Pancreas (tissue), 10 donors: ENCODE measurements at regions not wholly inside any gene's neighbourhood (a gene's known extent, or its start where the extent isn't known, plus 50 kb on each side); places are given as distances from the start of the nearest gene placed in this dataset.

Source experiments
- ATAC-seq, 4 donors: fragments of 200-7000 bp; cut with Tn5 transposase; one replicate each; pipeline versions ENCODE4 v1.8.0 to v1.9.1; 2020; ENCODE audit warnings: mild to moderate bottlenecking in 4 of 4, moderate library complexity in 4 of 4
- DNase-seq, 6 donors: peaks; one replicate each; pipeline ENCODE4 v3.0.0-alpha.2; 2020
- FAIRE-seq: peaks from 2 replicates; lab custom pipeline; 2012; peaks lifted over from hg19 to GRCh38; lab: Jason Lieb, UNC
- H3K27ac ChIP-seq, 4 donors: fragments of 200-600 bp; sonication (generic); 1 replicate in 3 of 4; 2 replicates in 1 of 4; pipeline versions ENCODE4 v1.5.0 to v1.8.0; 2020
- H3K27me3 ChIP-seq, 4 donors: fragments of 200-600 bp; one replicate each; pipeline ENCODE4 v1.8.0; 2021
- H3K36me3 ChIP-seq, 3 donors: fragments of 200-600 bp; sonication (generic) in 1 of 3; one replicate each; pipeline versions ENCODE4 v1.5.0 to v1.8.0; 2020 to 2021
- H3K4me1 ChIP-seq, 3 donors: fragments of 200-600 bp; one replicate each; pipeline ENCODE4 v1.8.0; 2021
- H3K4me3 ChIP-seq, 4 donors: fragments of 200-600 bp; sonication (generic) in 2 of 4; one replicate each; pipeline versions ENCODE4 v1.5.0 to v1.8.0; 2020 to 2021
- H3K9me3 ChIP-seq, 4 donors: fragments of 200-600 bp; one replicate each; pipeline ENCODE4 v1.8.0; 2021
- CTCF ChIP-seq, 4 donors: fragments of 200-600 bp; sonication (generic) in 3 of 4; IDR thresholded peaks; one replicate each; pipeline versions ENCODE4 v1.5.0 to v1.8.0; 2021; ENCODE audit warnings: antibody characterized with exemption in 4 of 4
- WGBS, 2 donors: extraction: QIAGEN DNeasy Blood & Tissue Kit; methylation state at CpG; one replicate each; pipeline ENCODE4 v1.1.7; 2013; 5-methylcytosine and 5-hydroxymethylcytosine counted together
- intact Hi-C, 3 donors: fragments of 100-400 bp; cut with DNase I; formaldehyde crosslinking; loops; one replicate each; pipeline versions ENCODE4 v1.11.1 to v1.14.2; 2022
- donor health status: healthy with polysubstance abuse.
- donor health status: DM: no; HTN: no; CAD: no; lungs with moderate emphysema.
- donor health status: DM: no; HTN: no; CAD: no.
- donor health status: control.
- donor health status: control.
- donor health status: Bipolar disorder and iron deficiency.
- donor health status: DM: yes; HTN: yes; CAD: no.
- donor health status: DM: no; HTN: no; CAD: no.
- donor health status: DM: no; HTN: no; CAD: no.
- donor health status: DM: yes; HTN: yes; CAD: no.

GRCh38 chr6:166861304-166861703 is 95.0 kb downstream of the RNASET2 start:
- FAIRE-seq (no peak), DNase-seq (no peak), ATAC-seq (no peak)
- WGBS, 2 donors: 65 to 74% methylated on average over 5 of the region's 5 CpGs
- peaks cover 0 to 10% (median 0%) of the 10 kb centered on the region in 4 donors for H3K27me3 ChIP-seq
- no peaks in the 10 kb centered on the region for H3K9me3 ChIP-seq
- H3K4me3 ChIP-seq: no peak overlapping the region
- intact Hi-C loops: no loop called here
- H3K36me3 ChIP-seq: no peaks in the 10 kb centered on the region
- no peak overlapping the region for H3K27ac ChIP-seq
- no peak for TF ChIP-seq CTCF (IDR thresholded peaks at IDR 0.05)
- H3K4me1 ChIP-seq: no peaks in the 10 kb centered on the region

DNA sequence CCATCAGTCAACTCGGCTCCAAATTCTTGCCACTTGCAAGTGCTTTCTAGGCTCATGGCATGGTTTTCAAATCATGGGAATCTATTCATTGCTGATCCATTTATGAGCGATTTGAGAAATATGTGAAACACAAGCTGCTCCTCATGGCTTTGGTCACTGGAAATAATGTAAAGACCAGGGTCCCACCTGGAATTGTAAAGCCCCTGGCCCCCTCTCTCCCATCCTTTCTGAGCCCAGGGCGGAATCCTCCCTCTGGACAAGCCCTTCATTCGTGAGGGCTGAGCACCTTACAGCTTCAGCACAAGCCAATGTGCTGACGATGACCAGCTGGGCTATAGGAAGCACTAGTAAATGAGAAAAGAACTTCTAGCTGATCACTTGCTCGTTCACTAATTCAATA is 96.0 kb downstream of the RNASET2 start:
- ATAC-seq (no peak), FAIRE-seq (no peak), DNase-seq (no peak)
- Histone ChIP-seq H3K27ac (no peak overlapping the region), H3K4me3 (no peak overlapping the region), H3K27me3 (peaks cover 0 to 10% (median 0%) of the 10 kb centered on the region in 4 donors), H3K36me3 (no peaks in the 10 kb centered on the region), H3K4me1 (no peaks in the 10 kb centered on the region), H3K9me3 (no peaks in the 10 kb centered on the region)
- intact Hi-C loops: no loop called here
- 53 to 90% methylated on average over 6 of the region's 6 CpGs for WGBS, 2 donors
- TF ChIP-seq CTCF (IDR thresholded peaks at IDR 0.05): no peak

DNA sequence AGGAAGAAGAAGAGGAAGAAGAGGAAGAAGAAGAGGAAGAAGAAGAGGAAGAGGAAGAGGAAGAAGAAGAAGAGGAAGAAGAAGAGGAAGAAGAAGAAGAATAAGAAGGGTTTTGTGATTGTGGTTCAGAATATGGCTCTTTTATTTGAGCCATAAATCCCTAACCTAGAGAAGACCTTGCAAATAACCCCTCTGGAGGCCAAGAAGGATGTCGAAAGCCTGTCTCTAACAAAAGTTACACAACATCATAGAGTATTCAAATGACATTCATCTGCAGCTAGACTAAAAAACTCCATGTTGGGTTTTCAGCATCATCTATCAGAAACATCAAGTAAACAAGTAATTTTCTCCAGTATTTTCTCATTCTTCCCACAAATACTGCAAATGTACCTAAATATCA is 100.9 kb downstream of the RNASET2 start:
- no peak for FAIRE-seq

GRCh38 chr6:166853371-166854325 is 102.7 kb downstream of the RNASET2 start:
- H3K36me3 ChIP-seq: no peaks in the 10 kb centered on the region
- TF ChIP-seq CTCF (IDR thresholded peaks at IDR 0.05): no peak
- no peaks in the 10 kb centered on the region for H3K9me3 ChIP-seq
- H3K4me3 ChIP-seq: no peak overlapping the region
- FAIRE-seq: no peak
- no peaks in the 10 kb centered on the region for H3K27me3 ChIP-seq
- ATAC-seq: no peak
- intact Hi-C loops: no loop called here
- H3K27ac ChIP-seq: no peak overlapping the region
- no peaks in the 10 kb centered on the region for H3K4me1 ChIP-seq
- WGBS, 2 donors: 84 to 92% methylated on average over 29 of the region's 29 CpGs
- DNase-seq: no peak

More for the DNA sequence above, 100.9 kb downstream of the RNASET2 start:
- Histone ChIP-seq H3K27me3 (peaks cover 0 to 4% (median 0%) of the 10 kb centered on the region in 4 donors), H3K9me3 (no peaks in the 10 kb centered on the region), H3K27ac (no peak overlapping the region), H3K4me3 (no peak overlapping the region), H3K4me1 (no peaks in the 10 kb centered on the region), H3K36me3 (no peaks in the 10 kb centered on the region)
- DNase-seq (no peak), ATAC-seq (no peak)
- WGBS, 2 donors: 85 to 88% methylated on average over 1 of the region's 1 CpG
- intact Hi-C loops: no loop called here
- TF ChIP-seq CTCF (IDR thresholded peaks at IDR 0.05): no peak

DNA sequence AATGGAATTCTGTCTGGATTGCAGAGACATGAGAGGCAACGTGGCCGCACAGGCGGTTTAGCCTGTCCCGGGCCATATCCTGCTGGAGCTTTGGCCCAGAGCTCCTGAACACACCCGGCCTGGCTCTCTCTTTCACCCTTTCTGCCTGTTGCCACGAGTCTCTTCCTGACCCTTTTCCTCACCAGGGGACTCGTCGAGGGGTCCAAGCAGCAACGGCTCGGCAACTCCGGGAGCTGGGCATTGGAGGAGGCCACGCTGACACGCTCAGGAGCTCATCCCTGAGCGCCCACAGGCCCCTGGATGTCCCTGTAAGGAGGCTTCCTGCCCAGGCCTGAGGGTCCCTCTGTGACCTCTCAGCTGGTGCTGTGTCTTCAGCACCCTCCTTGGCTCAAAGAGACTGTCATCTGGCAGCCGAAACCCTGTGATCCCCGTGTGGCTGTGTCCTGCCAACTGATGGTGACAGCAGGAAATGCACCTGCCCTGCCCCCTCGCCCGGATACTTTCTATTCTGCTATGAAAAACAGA is 103.8 kb downstream of the RNASET2 start:
- no peak overlapping the region for H3K4me3 ChIP-seq
- H3K36me3 ChIP-seq: no peaks in the 10 kb centered on the region
- H3K27me3 ChIP-seq: no peaks in the 10 kb centered on the region
- no peak overlapping the region for H3K27ac ChIP-seq
- TF ChIP-seq CTCF (IDR thresholded peaks at IDR 0.05): no peak
- WGBS, 2 donors: 68 to 73% methylated on average over 18 of the region's 18 CpGs
- no peaks in the 10 kb centered on the region for H3K9me3 ChIP-seq
- no peak for FAIRE-seq
- DNase-seq: no peak
- no peak for ATAC-seq
- no peaks in the 10 kb centered on the region for H3K4me1 ChIP-seq
- intact Hi-C loops: no loop called here
